ENCODE measurements at regions not wholly inside any gene's neighbourhood (a gene's known extent, or its start where the extent isn't known, plus 50 kb on each side); places are given as distances from the start of the nearest gene placed in this dataset.

DNA sequence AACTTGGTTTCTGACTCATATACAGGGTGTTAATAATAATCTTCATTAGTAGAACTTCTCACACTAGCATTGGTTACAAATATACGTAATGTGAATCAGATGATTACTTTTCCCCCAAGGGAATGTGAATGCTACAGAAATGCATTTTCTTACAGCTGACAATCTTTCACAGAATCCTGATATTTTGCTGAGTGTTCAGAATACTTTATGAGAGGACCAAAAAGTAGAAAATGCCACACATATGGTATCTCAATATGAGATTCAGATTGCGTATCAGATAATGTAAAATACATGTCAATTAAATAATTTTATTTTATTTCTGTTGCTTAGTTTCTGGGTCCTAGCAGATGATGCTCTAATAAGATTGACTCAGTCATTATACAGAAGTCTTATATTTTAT lies 979.9 kb upstream of the GBE1 start:
- Mint-ChIP-seq H3K36me3 (no peaks in the 10 kb centered on the region), H3K27ac (no peak overlapping the region), H3K4me1 (no peaks in the 10 kb centered on the region), H3K27me3 (ENCODE audit: low read depth in 3 of 3) (no peaks in the 10 kb centered on the region), H3K4me3 (no peak overlapping the region), H3K9me3 (peaks cover 0 to 3% (median 2%) of the 10 kb centered on the region in 7 donors)
- Histone ChIP-seq H3K27ac (ENCODE audit: low read depth in 1 of 2, low read length in 2 of 2) (no peak overlapping the region), H3K4me1 (ENCODE audit: control insufficient read depth in 1 of 2, insufficient read depth in 2 of 2, low read length in 2 of 2) (no peaks in the 10 kb centered on the region), H3K4me2 (replicated peaks; ENCODE audit: extremely low read depth, low read length, poor library complexity, severe bottlenecking) (no peak overlapping the region), H3K9ac (ENCODE audit: insufficient read depth, low read length, poor library complexity, severe bottlenecking) (no peak overlapping the region), H3K79me2 (ENCODE audit: insufficient read depth, low read length) (no peaks in the 10 kb centered on the region), H4K20me1 (ENCODE audit: insufficient read depth, low read length) (no peaks in the 10 kb centered on the region), H3K4me3 (replicated peaks in 1 of 3; ENCODE audit: low read depth in 2 of 3, low read length in 3 of 3) (no peak overlapping the region), H3K36me3 (replicated peaks in 1 of 2; ENCODE audit: control insufficient read depth in 1 of 2, insufficient read depth in 2 of 2, low read length in 2 of 2) (no peaks in the 10 kb centered on the region), H3K27me3 (ENCODE audit: control insufficient read depth in 2 of 2, insufficient read depth in 2 of 2, low read length in 2 of 2) (no peaks in the 10 kb centered on the region), H3K9me3 (replicated peaks in 1 of 2; ENCODE audit: control insufficient read depth in 1 of 2, insufficient read depth in 1 of 2, low read length in 2 of 2) (peaks cover 0 to 4% of the 10 kb centered on the region in 2 donors), H2AFZ (ENCODE audit: insufficient read depth, low read depth, low read length, poor library complexity, severe bottlenecking) (no peak overlapping the region)
- TF ChIP-seq, protein P1, sequence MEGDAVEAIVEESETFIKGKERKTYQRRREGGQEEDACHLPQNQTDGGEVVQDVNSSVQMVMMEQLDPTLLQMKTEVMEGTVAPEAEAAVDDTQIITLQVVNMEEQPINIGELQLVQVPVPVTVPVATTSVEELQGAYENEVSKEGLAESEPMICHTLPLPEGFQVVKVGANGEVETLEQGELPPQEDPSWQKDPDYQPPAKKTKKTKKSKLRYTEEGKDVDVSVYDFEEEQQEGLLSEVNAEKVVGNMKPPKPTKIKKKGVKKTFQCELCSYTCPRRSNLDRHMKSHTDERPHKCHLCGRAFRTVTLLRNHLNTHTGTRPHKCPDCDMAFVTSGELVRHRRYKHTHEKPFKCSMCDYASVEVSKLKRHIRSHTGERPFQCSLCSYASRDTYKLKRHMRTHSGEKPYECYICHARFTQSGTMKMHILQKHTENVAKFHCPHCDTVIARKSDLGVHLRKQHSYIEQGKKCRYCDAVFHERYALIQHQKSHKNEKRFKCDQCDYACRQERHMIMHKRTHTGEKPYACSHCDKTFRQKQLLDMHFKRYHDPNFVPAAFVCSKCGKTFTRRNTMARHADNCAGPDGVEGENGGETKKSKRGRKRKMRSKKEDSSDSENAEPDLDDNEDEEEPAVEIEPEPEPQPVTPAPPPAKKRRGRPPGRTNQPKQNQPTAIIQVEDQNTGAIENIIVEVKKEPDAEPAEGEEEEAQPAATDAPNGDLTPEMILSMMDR (IDR thresholded peaks at IDR 0.05) = no peak
- WGBS (ENCODE audit: insufficient coverage) = no CpG with 5 or more reads among the region's 2 CpGs
- DNase-seq = no peak
- intact Hi-C loops (cut with micrococcal nuclease) = no loop called here

DNA sequence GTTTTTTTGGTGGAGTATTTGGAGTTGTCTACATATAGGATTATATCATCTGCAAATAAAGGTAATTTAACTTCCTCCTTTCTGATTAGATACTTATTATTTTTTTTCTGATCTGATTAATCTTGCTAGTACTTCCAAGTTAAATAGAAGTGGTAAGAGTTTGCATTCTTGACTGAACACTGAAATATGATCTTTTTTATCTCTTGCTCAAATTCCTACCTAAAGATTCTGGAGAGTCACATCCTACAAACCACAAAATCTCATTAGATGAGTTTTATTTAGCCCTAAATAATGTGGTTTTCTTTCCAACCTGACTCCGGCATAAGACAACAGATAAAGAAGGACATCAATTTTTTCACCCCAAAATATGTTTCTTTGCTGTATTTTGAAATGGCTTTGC lies 977.9 kb upstream of the GBE1 start:
- no peaks in the 10 kb centered on the region for H3K4me1 ChIP-seq (ENCODE audit: control insufficient read depth in 1 of 2, insufficient read depth in 2 of 2, low read length in 2 of 2)
- Mint-ChIP-seq H3K36me3 (no peaks in the 10 kb centered on the region), H3K4me1 (no peaks in the 10 kb centered on the region), H3K27ac (no peak overlapping the region), H3K27me3 (ENCODE audit: low read depth in 3 of 3) (no peaks in the 10 kb centered on the region), H3K9me3 (peaks cover 0 to 3% (median 2%) of the 10 kb centered on the region in 7 donors), H3K4me3 (no peak overlapping the region)
- no peaks in the 10 kb centered on the region for H3K79me2 ChIP-seq (ENCODE audit: insufficient read depth, low read length)
- no CpG with 5 or more reads among the region's 1 CpG for WGBS (ENCODE audit: insufficient coverage)
- H3K9ac ChIP-seq (ENCODE audit: insufficient read depth, low read length, poor library complexity, severe bottlenecking) = no peak overlapping the region
- peaks cover 0 to 4% of the 10 kb centered on the region in 2 donors for H3K9me3 ChIP-seq (replicated peaks in 1 of 2; ENCODE audit: control insufficient read depth in 1 of 2, insufficient read depth in 1 of 2, low read length in 2 of 2)
- H4K20me1 ChIP-seq (ENCODE audit: insufficient read depth, low read length) = no peaks in the 10 kb centered on the region
- TF ChIP-seq, protein P1 (IDR thresholded peaks at IDR 0.05) = no peak
- H3K4me3 ChIP-seq (replicated peaks in 1 of 3; ENCODE audit: low read depth in 2 of 3, low read length in 3 of 3) = no peak overlapping the region
- intact Hi-C loops (cut with micrococcal nuclease) = no loop called here
- H3K36me3 ChIP-seq (replicated peaks in 1 of 2; ENCODE audit: control insufficient read depth in 1 of 2, insufficient read depth in 2 of 2, low read length in 2 of 2) = no peaks in the 10 kb centered on the region
- no peak overlapping the region for H2AFZ ChIP-seq (ENCODE audit: insufficient read depth, low read depth, low read length, poor library complexity, severe bottlenecking)
- no peaks in the 10 kb centered on the region for H3K27me3 ChIP-seq (ENCODE audit: control insufficient read depth in 2 of 2, insufficient read depth in 2 of 2, low read length in 2 of 2)
- H3K27ac ChIP-seq (ENCODE audit: low read depth in 1 of 2, low read length in 2 of 2) = no peak overlapping the region
- no peak overlapping the region for H3K4me2 ChIP-seq (replicated peaks; ENCODE audit: extremely low read depth, low read length, poor library complexity, severe bottlenecking)
- no peak for DNase-seq

Data from CD14-positive monocyte (primary cell).